ENCODE measurements at regions not wholly inside any gene's neighbourhood (a gene's known extent, or its start where the extent isn't known, plus 50 kb on each side); places are given as distances from the start of the nearest gene placed in this dataset.

DNA sequence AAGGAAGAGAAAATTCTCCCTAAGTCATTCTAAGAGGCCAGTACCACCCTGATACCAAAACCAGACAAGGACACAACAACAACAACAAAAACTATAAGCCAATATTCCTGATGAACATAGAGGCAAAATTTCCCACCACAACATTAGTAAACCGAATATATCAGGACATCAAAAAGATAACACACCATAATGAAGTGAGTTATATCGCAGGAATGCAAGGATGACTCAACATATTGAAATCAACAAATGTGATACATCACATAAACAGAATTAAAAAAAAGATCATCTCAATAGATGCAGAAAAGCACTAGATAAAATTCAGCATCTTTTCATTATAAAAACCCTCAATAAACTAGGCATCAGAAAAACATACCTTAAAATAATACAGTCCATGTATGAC, 1844.4 kb upstream of the PCDH10 start:
- TF ChIP-seq, protein P1, sequence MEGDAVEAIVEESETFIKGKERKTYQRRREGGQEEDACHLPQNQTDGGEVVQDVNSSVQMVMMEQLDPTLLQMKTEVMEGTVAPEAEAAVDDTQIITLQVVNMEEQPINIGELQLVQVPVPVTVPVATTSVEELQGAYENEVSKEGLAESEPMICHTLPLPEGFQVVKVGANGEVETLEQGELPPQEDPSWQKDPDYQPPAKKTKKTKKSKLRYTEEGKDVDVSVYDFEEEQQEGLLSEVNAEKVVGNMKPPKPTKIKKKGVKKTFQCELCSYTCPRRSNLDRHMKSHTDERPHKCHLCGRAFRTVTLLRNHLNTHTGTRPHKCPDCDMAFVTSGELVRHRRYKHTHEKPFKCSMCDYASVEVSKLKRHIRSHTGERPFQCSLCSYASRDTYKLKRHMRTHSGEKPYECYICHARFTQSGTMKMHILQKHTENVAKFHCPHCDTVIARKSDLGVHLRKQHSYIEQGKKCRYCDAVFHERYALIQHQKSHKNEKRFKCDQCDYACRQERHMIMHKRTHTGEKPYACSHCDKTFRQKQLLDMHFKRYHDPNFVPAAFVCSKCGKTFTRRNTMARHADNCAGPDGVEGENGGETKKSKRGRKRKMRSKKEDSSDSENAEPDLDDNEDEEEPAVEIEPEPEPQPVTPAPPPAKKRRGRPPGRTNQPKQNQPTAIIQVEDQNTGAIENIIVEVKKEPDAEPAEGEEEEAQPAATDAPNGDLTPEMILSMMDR (IDR thresholded peaks at IDR 0.05), result no peak
- TF ChIP-seq POLR2A (IDR thresholded peaks at IDR 0.05), result no peak
